SK-N-SH (cell line): ENCODE measurements at regions not wholly inside any gene's neighbourhood (a gene's known extent, or its start where the extent isn't known, plus 50 kb on each side); places are given as distances from the start of the nearest gene placed in this dataset.

ENCODE experiments used
- CHD2 ChIP-seq: fragments of 150-350 bp; IDR thresholded peaks from 2 replicates; pipeline ENCODE4 v1.6.1; 2018; ENCODE audit warnings: low read length; ENCODE audit not compliant: partially characterized antibody
- CTCF ChIP-seq: fragments of 200-600 bp; sonication (generic); IDR thresholded peaks from 2 replicates; pipeline ENCODE4 v1.6.1; 2017; ENCODE audit warnings: antibody characterized with exemption, mild to moderate bottlenecking, moderate library complexity
- TCF12 ChIP-seq: IDR thresholded peaks from 2 replicates; pipeline ENCODE4 v1.4.0; 2012
- TEAD4 ChIP-seq: IDR thresholded peaks from 2 replicates; pipeline ENCODE4 v1.4.0; 2012; ENCODE audit warnings: mild to moderate bottlenecking, borderline replicate concordance; ENCODE audit not compliant: insufficient read depth
- USF1 ChIP-seq: IDR thresholded peaks from 2 replicates; pipeline ENCODE4 v1.4.0; 2012; ENCODE audit warnings: low read depth, borderline replicate concordance

- no peak for TF ChIP-seq USF1
- no peak for TF ChIP-seq TEAD4
- TF ChIP-seq TCF12 = no peak
- no peak for TF ChIP-seq CHD2
- TF ChIP-seq CTCF = no peak
These were observed 292.2 kb upstream of the ATXN7L3B start for GRCh38 chr12:74245458-74245857.
